GM12878 (cell line): ENCODE measurements at regions not wholly inside any gene's neighbourhood (a gene's known extent, or its start where the extent isn't known, plus 50 kb on each side); places are given as distances from the start of the nearest gene placed in this dataset.

Source experiments
- ATAC-seq: fragments of 200-7000 bp; cut with Tn5 transposase; 3 replicates; pipeline ENCODE4 v1.9.1; 2020; ENCODE audit warnings: mild to moderate bottlenecking, moderate library complexity
- BruUV-seq: library from RNA; stranded (reverse); fragments of 400-500 nt; replicated peaks from 2 replicates; lab custom pipeline; 2021; lab: Mats Ljungman, UMichigan
- CTCF ChIA-PET: fragments of 300-600 bp; sonication (Branson Sonifier 250); formaldehyde crosslinking; extraction: SDS; loops from one replicate; lab custom pipeline; 2021; ENCODE audit warnings: inconsistent platforms; lab: Yijun Ruan, JAX
- POLR2A ChIA-PET: fragments of 350-600 bp; formaldehyde crosslinking; extraction: SDS; loops from one replicate; lab custom pipeline; 2021; ENCODE audit warnings: inconsistent platforms; lab: Charles Lee
- RAD21 ChIA-PET: fragments of 300-600 bp; sonication (Branson Sonifier 250); formaldehyde crosslinking; loops from one replicate; lab custom pipeline; 2023; ENCODE audit warnings: antibody characterized with exemption; ENCODE audit not compliant: unreplicated experiment; lab: Charles Lee
- SMC1A ChIA-PET: fragments of 300-600 bp; sonication (Branson Sonifier 250); formaldehyde crosslinking; loops from one replicate; lab custom pipeline; 2023; ENCODE audit not compliant: unreplicated experiment, uncharacterized antibody; lab: Charles Lee
- DNase-seq: peaks from one replicate; pipeline ENCODE4 v3.0.0-alpha.2; 2011; ENCODE audit warnings: low read depth, low spot score
- FAIRE-seq: peaks from 3 replicates; lab custom pipeline; 2011; peaks lifted over from hg19 to GRCh38; lab: Jason Lieb, UNC
- H2AFZ ChIP-seq: 2 replicates; pipeline ENCODE4 v1.6.0; 2011; ENCODE audit warnings: low read depth, low read length, control low read depth; ENCODE audit not compliant: control insufficient read depth
- H3K27ac ChIP-seq: 2 replicates; pipeline ENCODE4 v1.5.1; 2011; ENCODE audit warnings: control low read depth; ENCODE audit not compliant: control insufficient read depth, insufficient read depth
- H3K27me3 ChIP-seq, 2 experiments: replicated peaks in 1 of 2; 2 replicates each; pipeline versions ENCODE4 v1.6.0 to v1.6.1; 2011; ENCODE audit warnings: low read length in 1 of 2; ENCODE audit not compliant: control insufficient read depth in 2 of 2, insufficient read depth in 2 of 2
- H3K36me3 ChIP-seq, 2 experiments: 2 replicates each; pipeline ENCODE4 v1.5.1; 2011; ENCODE audit warnings: low read length in 1 of 2; ENCODE audit not compliant: control insufficient read depth in 2 of 2, insufficient read depth in 2 of 2
- H3K4me1 ChIP-seq: 2 replicates; pipeline ENCODE4 v1.6.1; 2011; ENCODE audit warnings: mild to moderate bottlenecking, low read length, moderate library complexity, mixed read lengths; ENCODE audit not compliant: control insufficient read depth, insufficient read depth
- H3K4me2 ChIP-seq: 2 replicates; pipeline ENCODE4 v1.6.0; 2011; ENCODE audit warnings: control low read depth; ENCODE audit not compliant: control insufficient read depth, insufficient read depth
- H3K4me3 ChIP-seq: fragments of 200-600 bp; sonication (generic); 2 replicates; pipeline ENCODE4 v1.5.1; 2016
- H3K79me2 ChIP-seq: 2 replicates; pipeline ENCODE4 v1.6.0; 2011; ENCODE audit warnings: low read length; ENCODE audit not compliant: control insufficient read depth, insufficient read depth
- H3K9ac ChIP-seq: 2 replicates; pipeline ENCODE4 v1.8.0; 2011; ENCODE audit warnings: low read length, control low read depth, mixed read lengths; ENCODE audit not compliant: control insufficient read depth, insufficient read depth
- H3K9me3 ChIP-seq: replicated peaks from 3 replicates; pipeline ENCODE4 v1.5.1; 2011; ENCODE audit warnings: mild to moderate bottlenecking, low read length; ENCODE audit not compliant: control insufficient read depth, insufficient read depth
- H4K20me1 ChIP-seq: 2 replicates; pipeline ENCODE4 v1.6.0; 2011; ENCODE audit not compliant: control insufficient read depth, insufficient read depth
- ASH2L ChIP-seq: fragments of 300-600, 200-600 bp; sonication (generic); IDR thresholded peaks from 2 replicates; pipeline ENCODE4 v1.6.1; 2017; ENCODE audit warnings: low read depth, mild to moderate bottlenecking, borderline replicate concordance
- ATF7 ChIP-seq: fragments of 450-650 bp; IDR thresholded peaks from 2 replicates; pipeline ENCODE4 v1.6.1; 2016; ENCODE audit warnings: low read depth, mild to moderate bottlenecking
- BCLAF1 ChIP-seq: fragments of 450-650 bp; IDR thresholded peaks from 2 replicates; pipeline ENCODE4 v1.6.1; 2017; ENCODE audit warnings: antibody characterized with exemption, mild to moderate bottlenecking, moderate library complexity
- MEF2A ChIP-seq: IDR thresholded peaks from 2 replicates; pipeline ENCODE4 v1.6.1; 2011; ENCODE audit warnings: low read depth, mild to moderate bottlenecking, low read length, moderate library complexity; ENCODE audit not compliant: insufficient read depth
- RCOR1 ChIP-seq: conservative IDR thresholded peaks from 2 replicates; pipeline ENCODE4 v1.6.1; 2012; ENCODE audit warnings: low read depth, low read length, improper control_type of control experiment
- RELA ChIP-seq: fragments of 450-650 bp; IDR thresholded peaks from 2 replicates; pipeline ENCODE4 v1.8.0; 2014; ENCODE audit warnings: borderline replicate concordance; ENCODE audit not compliant: partially characterized antibody
- STAT1 ChIP-seq: fragments of 450-650 bp; conservative IDR thresholded peaks from 2 replicates; pipeline ENCODE4 v1.6.1; 2014; ENCODE audit warnings: antibody characterized with exemption, mild to moderate bottlenecking
- TCF12 ChIP-seq: IDR thresholded peaks from 2 replicates; pipeline ENCODE4 v1.6.1; 2011; ENCODE audit warnings: low read depth, mild to moderate bottlenecking, low read length
- ZNF207 ChIP-seq: fragments of 450-650 bp; IDR thresholded peaks from 2 replicates; pipeline ENCODE4 v1.6.1; 2014; ENCODE audit warnings: antibody characterized with exemption, mild to moderate bottlenecking, borderline replicate concordance
- ZNF592 ChIP-seq: fragments of 450-650 bp; IDR thresholded peaks from 2 replicates; pipeline ENCODE4 v1.6.1; 2017; ENCODE audit warnings: mild to moderate bottlenecking, moderate library complexity
- WGBS: methylation state at CpG from one replicate; pipeline ENCODE4 v1.1.6; 2016; ENCODE audit warnings: low lambda C conversion rate; ENCODE audit not compliant: insufficient replicate concordance, insufficient coverage; ENCODE audit errors: missing lambda C conversion rate; 5-methylcytosine and 5-hydroxymethylcytosine counted together
- in situ Hi-C: fragments of 300-500 bp; cut with MboI; formaldehyde crosslinking; loops from 9 replicates; pipeline ENCODE4 v1.14.3; 2018; ENCODE audit warnings: mixed read lengths
- intact Hi-C: fragments of 100-400 bp; cut with micrococcal nuclease; formaldehyde crosslinking; loops from one replicate; pipeline ENCODE4 v1.14.2; 2022; ENCODE audit not compliant: unreplicated experiment
- TF ChIP-seq, protein P1 (sequence below): IDR thresholded peaks from 2 replicates; pipeline ENCODE4 v1.6.1; 2012; ENCODE audit warnings: low read depth, low read length, improper control_type of control experiment

DNA sequence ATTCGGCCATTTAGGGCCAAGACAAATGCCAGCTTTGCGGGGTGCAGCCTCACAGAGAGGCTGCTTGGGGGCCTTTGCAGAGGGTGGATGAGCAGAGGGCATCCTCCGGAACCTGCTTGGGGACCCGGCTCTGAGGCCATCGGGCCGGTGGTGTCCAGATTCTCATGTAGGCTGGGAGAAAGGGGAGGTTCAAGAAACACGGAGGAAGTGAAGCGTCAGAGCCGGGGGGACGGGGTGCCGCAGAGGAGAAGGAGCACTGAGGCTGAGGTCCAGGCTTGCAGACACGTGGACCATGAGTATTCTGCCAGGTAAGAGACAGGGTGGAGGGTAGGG is 150.7 kb upstream of the SHH start (continued):
- no peak for TF ChIP-seq BCLAF1
- no peak for TF ChIP-seq ZNF207

GRCh38 chr7:155962191-155962967 is 150.1 kb upstream of the SHH start:
- Histone ChIP-seq H3K27me3 (no peaks in the 10 kb centered on the region; a peak in 1 of 4 replicates), H3K4me1 (no peaks in the 10 kb centered on the region), H3K36me3 (no peaks in the 10 kb centered on the region), H3K9me3 (no peaks in the 10 kb centered on the region), H3K79me2 (no peaks in the 10 kb centered on the region), H3K9ac (no peak overlapping the region), H3K4me3 (no peak overlapping the region), H3K4me2 (no peak overlapping the region), H3K27ac (no peak overlapping the region), H2AFZ (no peak overlapping the region), H4K20me1 (no peaks in the 10 kb centered on the region)
- 30% methylated on average over 13 of the region's 13 CpGs for WGBS
- SMC1A ChIA-PET, result no interaction called here
- no TSS peak for BruUV-seq
- in situ Hi-C loops, result no loop called here
- RAD21 ChIA-PET, result no interaction called here
- ATAC-seq (no peak), DNase-seq (peak; percentile 1), FAIRE-seq (no peak)
- intact Hi-C loops, result no loop called here
- POLR2A ChIA-PET, result no interaction called here
- CTCF ChIA-PET, result no interaction called here
- TF ChIP-seq MEF2A, result no peak
- TF ChIP-seq STAT1, result no peak
- TF ChIP-seq TCF12, result no peak
- TF ChIP-seq RCOR1, result no peak
- TF ChIP-seq, protein P1, sequence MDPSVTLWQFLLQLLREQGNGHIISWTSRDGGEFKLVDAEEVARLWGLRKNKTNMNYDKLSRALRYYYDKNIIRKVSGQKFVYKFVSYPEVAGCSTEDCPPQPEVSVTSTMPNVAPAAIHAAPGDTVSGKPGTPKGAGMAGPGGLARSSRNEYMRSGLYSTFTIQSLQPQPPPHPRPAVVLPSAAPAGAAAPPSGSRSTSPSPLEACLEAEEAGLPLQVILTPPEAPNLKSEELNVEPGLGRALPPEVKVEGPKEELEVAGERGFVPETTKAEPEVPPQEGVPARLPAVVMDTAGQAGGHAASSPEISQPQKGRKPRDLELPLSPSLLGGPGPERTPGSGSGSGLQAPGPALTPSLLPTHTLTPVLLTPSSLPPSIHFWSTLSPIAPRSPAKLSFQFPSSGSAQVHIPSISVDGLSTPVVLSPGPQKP, result no peak
- TF ChIP-seq ASH2L, result no peak
- no peak for TF ChIP-seq RELA
- TF ChIP-seq ZNF592, result no peak
- TF ChIP-seq ATF7, result no peak
